GM23338 (cell line): ENCODE measurements at regions not wholly inside any gene's neighbourhood (a gene's known extent, or its start where the extent isn't known, plus 50 kb on each side); places are given as distances from the start of the nearest gene placed in this dataset.

ENCODE experiments used
- ATAC-seq: fragments of 200-7000 bp; cut with Tn5 transposase; 3 replicates; pipeline ENCODE4 v1.9.1; 2020
- DNase-seq: peaks from one replicate; pipeline ENCODE4 v3.0.0-alpha.2; 2015; ENCODE audit warnings: low spot score
- H2AFZ ChIP-seq: fragments of 200-600 bp; sonication (generic); 2 replicates; pipeline ENCODE4 v1.8.0; 2016; ENCODE audit warnings: antibody characterized with exemption, mild to moderate bottlenecking, moderate library complexity
- H3F3A ChIP-seq: fragments of 200-600 bp; sonication (generic); replicated peaks from 2 replicates; pipeline ENCODE4 v1.8.0; 2017; ENCODE audit warnings: antibody characterized with exemption, mixed run types, low read depth
- H3K27ac ChIP-seq: fragments of 200-600 bp; sonication (generic); 2 replicates; pipeline ENCODE4 v1.6.1; 2016; ENCODE audit warnings: low read depth
- H3K27me3 ChIP-seq: fragments of 200-600 bp; sonication (generic); 2 replicates; pipeline ENCODE4 v1.8.0; 2016; ENCODE audit warnings: mild to moderate bottlenecking, mixed run types, moderate library complexity; ENCODE audit not compliant: insufficient read depth
- H3K36me3 ChIP-seq: fragments of 200-600 bp; sonication (generic); 2 replicates; pipeline ENCODE4 v1.8.0; 2016; ENCODE audit warnings: mild to moderate bottlenecking; ENCODE audit not compliant: insufficient read depth
- H3K4me1 ChIP-seq: fragments of 200-600 bp; sonication (generic); 2 replicates; pipeline ENCODE4 v1.8.0; 2016; ENCODE audit warnings: mild to moderate bottlenecking, moderate library complexity; ENCODE audit not compliant: insufficient read depth
- H3K4me2 ChIP-seq: fragments of 200-600 bp; sonication (generic); 2 replicates; pipeline ENCODE4 v1.7.1; 2017; ENCODE audit warnings: mixed run types
- H3K4me3 ChIP-seq: fragments of 200-600 bp; sonication (generic); 2 replicates; pipeline ENCODE4 v1.6.1; 2016; ENCODE audit warnings: mixed run types
- H3K79me2 ChIP-seq: fragments of 200-600 bp; sonication (generic); replicated peaks from 2 replicates; pipeline ENCODE4 v1.8.0; 2017; ENCODE audit warnings: mild to moderate bottlenecking; ENCODE audit not compliant: insufficient read depth
- H3K9me2 ChIP-seq: fragments of 200-600 bp; sonication (generic); 2 replicates; pipeline ENCODE4 v1.8.0; 2017; ENCODE audit not compliant: insufficient read depth
- H4K20me1 ChIP-seq: fragments of 200-600 bp; sonication (generic); replicated peaks from 2 replicates; pipeline ENCODE4 v1.8.0; 2017; ENCODE audit warnings: mild to moderate bottlenecking; ENCODE audit not compliant: insufficient read depth
- H3K27ac Mint-ChIP-seq: 2 replicates; pipeline ENCODE4 v1.8.0; 2020; ENCODE audit warnings: inconsistent platforms, mild to moderate bottlenecking, moderate library complexity, mixed read lengths
- H3K27me3 Mint-ChIP-seq: 3 replicates; pipeline ENCODE4 v1.8.0; 2022; ENCODE audit warnings: low read depth, mild to moderate bottlenecking, moderate library complexity, mixed read lengths, inconsistent platforms; ENCODE audit not compliant: insufficient read depth, poor library complexity
- H3K36me3 Mint-ChIP-seq: 3 replicates; pipeline ENCODE4 v1.8.0; 2021; ENCODE audit warnings: low read depth, mild to moderate bottlenecking, inconsistent platforms, moderate library complexity, mixed read lengths
- H3K4me1 Mint-ChIP-seq: 3 replicates; pipeline ENCODE4 v1.8.0; 2020; ENCODE audit warnings: mild to moderate bottlenecking, inconsistent platforms, mixed read lengths
- H3K4me3 Mint-ChIP-seq: 3 replicates; pipeline ENCODE4 v1.8.0; 2021; ENCODE audit warnings: moderate library complexity, mild to moderate bottlenecking, inconsistent platforms, mixed read lengths
- H3K9me3 Mint-ChIP-seq: 3 replicates; pipeline ENCODE4 v1.8.0; 2020; ENCODE audit warnings: moderate library complexity, mild to moderate bottlenecking, inconsistent platforms, mixed read lengths
- CREB1 ChIP-seq: fragments of 250-450 bp; sonication (Bioruptor Pico); IDR thresholded peaks from 2 replicates; pipeline ENCODE4 v1.5.0; 2020; ENCODE audit warnings: low read depth, mild to moderate bottlenecking, moderate library complexity
- ETS1 ChIP-seq: IDR thresholded peaks from 2 replicates; pipeline ENCODE4 v1.6.1; 2016; ENCODE audit warnings: antibody characterized with exemption
- EZH2 ChIP-seq: fragments of 200-600 bp; sonication (generic); IDR thresholded peaks from one replicate; pipeline ENCODE4 v1.8.0; 2017; ENCODE audit warnings: antibody characterized with exemption, mild to moderate bottlenecking, low read depth; ENCODE audit not compliant: unreplicated experiment
- EZH2phosphoT487 ChIP-seq: fragments of 200-600 bp; sonication (generic); IDR thresholded peaks from one replicate; pipeline ENCODE4 v1.8.1; 2018; ENCODE audit warnings: antibody characterized with exemption; ENCODE audit not compliant: unreplicated experiment
- JUNB ChIP-seq: IDR thresholded peaks from one replicate; pipeline ENCODE4 v1.6.1; 2016; ENCODE audit warnings: antibody characterized with exemption; ENCODE audit not compliant: unreplicated experiment
- NANOG ChIP-seq: IDR thresholded peaks from 2 replicates; pipeline ENCODE4 v1.6.1; 2016; ENCODE audit warnings: antibody characterized with exemption, borderline replicate concordance
- POLR2AphosphoS5 ChIP-seq: IDR thresholded peaks from 2 replicates; pipeline ENCODE4 v1.6.1; 2016; ENCODE audit warnings: antibody characterized with exemption, low read depth
- STAT1 ChIP-seq: IDR thresholded peaks from one replicate; pipeline ENCODE4 v1.6.1; 2016; ENCODE audit warnings: antibody characterized with exemption; ENCODE audit not compliant: unreplicated experiment
- ZNF114 ChIP-seq: fragments of 250-450 bp; sonication (Bioruptor Pico); IDR thresholded peaks from 2 replicates; pipeline ENCODE4 v1.5.0; 2020; ENCODE audit warnings: mild to moderate bottlenecking, moderate library complexity
- ZNF462 ChIP-seq: fragments of 250-450 bp; sonication (Bioruptor Pico); IDR thresholded peaks from 2 replicates; pipeline ENCODE4 v1.5.0; 2020; ENCODE audit warnings: mild to moderate bottlenecking, moderate library complexity
- TF ChIP-seq, protein P1 (sequence below), 2 experiments: fragments of 200-600 bp in 1 of 2; sonication (generic) in 1 of 2; conservative IDR thresholded peaks; 2 replicates each; pipeline versions ENCODE4 v1.5.1 to v1.6.1; 2016 to 2017; ENCODE audit warnings: antibody characterized with exemption in 2 of 2, low read depth in 2 of 2, mild to moderate bottlenecking in 2 of 2, moderate library complexity in 1 of 2

DNA sequence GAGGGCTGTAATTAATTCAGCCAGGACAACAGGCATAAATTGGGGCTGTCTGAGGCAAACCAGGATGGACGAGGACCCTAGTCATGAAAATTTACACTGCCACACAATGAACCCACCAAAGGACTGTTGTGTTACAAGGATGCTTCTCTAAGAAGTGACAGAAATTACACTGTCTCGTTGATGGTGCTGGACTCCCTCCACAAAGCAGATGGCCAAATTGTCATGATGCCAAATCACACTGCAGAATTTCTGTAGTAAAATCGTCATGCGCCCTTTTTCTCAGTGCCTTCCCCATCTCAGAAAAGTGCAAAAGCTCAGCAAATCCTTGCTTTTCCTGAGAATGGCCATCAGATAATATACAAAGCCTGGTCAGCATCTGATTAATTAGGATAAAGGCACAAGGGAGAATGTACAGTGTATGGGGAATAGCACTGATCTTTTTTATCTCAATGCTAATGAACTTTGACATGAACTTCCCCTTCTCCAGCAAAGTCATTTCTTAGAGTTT, 545.8 kb downstream of the CSNK1G3 start:
- Mint-ChIP-seq H3K27ac (no peak overlapping the region), H3K4me1 (no peaks in the 10 kb centered on the region), H3K27me3 (no peaks in the 10 kb centered on the region), H3K36me3 (no peaks in the 10 kb centered on the region), H3K9me3 (peaks cover 1% of the 10 kb centered on the region; the same call in 1 of the 3 replicates), H3K4me3 (no peak overlapping the region)
- Histone ChIP-seq H3K4me3 (no peak overlapping the region), H3K4me2 (no peak overlapping the region), H3K27me3 (no peaks in the 10 kb centered on the region), H3K9me2 (no peaks in the 10 kb centered on the region), H2AFZ (no peak overlapping the region), H3K27ac (no peak overlapping the region), H4K20me1 (no peaks in the 10 kb centered on the region), H3K36me3 (no peaks in the 10 kb centered on the region), H3K4me1 (no peaks in the 10 kb centered on the region), H3F3A (no peaks in the 10 kb centered on the region), H3K79me2 (no peaks in the 10 kb centered on the region)
- DNase-seq (no peak), ATAC-seq (no peak)
- TF ChIP-seq JUNB: no peak
- no peak for TF ChIP-seq EZH2phosphoT487
- TF ChIP-seq, protein P1, sequence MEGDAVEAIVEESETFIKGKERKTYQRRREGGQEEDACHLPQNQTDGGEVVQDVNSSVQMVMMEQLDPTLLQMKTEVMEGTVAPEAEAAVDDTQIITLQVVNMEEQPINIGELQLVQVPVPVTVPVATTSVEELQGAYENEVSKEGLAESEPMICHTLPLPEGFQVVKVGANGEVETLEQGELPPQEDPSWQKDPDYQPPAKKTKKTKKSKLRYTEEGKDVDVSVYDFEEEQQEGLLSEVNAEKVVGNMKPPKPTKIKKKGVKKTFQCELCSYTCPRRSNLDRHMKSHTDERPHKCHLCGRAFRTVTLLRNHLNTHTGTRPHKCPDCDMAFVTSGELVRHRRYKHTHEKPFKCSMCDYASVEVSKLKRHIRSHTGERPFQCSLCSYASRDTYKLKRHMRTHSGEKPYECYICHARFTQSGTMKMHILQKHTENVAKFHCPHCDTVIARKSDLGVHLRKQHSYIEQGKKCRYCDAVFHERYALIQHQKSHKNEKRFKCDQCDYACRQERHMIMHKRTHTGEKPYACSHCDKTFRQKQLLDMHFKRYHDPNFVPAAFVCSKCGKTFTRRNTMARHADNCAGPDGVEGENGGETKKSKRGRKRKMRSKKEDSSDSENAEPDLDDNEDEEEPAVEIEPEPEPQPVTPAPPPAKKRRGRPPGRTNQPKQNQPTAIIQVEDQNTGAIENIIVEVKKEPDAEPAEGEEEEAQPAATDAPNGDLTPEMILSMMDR (conservative IDR thresholded peaks at IDR 0.05; ENCODE audit: low read depth in 2 of 2): no peak
- no peak for TF ChIP-seq EZH2
- no peak for TF ChIP-seq NANOG
- TF ChIP-seq ZNF114 (CRISPR knock-in tag): no peak
- TF ChIP-seq ETS1: no peak

GRCh38 chr5:124056991-124057723, 545.2 kb downstream of the CSNK1G3 start:
- Mint-ChIP-seq H3K27me3 (no peaks in the 10 kb centered on the region), H3K4me3 (no peak overlapping the region), H3K36me3 (no peaks in the 10 kb centered on the region), H3K9me3 (no peaks in the 10 kb centered on the region), H3K27ac (no peak overlapping the region), H3K4me1 (no peaks in the 10 kb centered on the region)
- no peak for ATAC-seq
- no peaks in the 10 kb centered on the region for H3F3A ChIP-seq
- H3K4me3 ChIP-seq: no peak overlapping the region
- H3K27me3 ChIP-seq: no peaks in the 10 kb centered on the region
- no peak overlapping the region for H2AFZ ChIP-seq
- no peak for DNase-seq
- no peak overlapping the region for H3K27ac ChIP-seq
- no peaks in the 10 kb centered on the region for H3K36me3 ChIP-seq
- H3K9me2 ChIP-seq: no peaks in the 10 kb centered on the region
- no peaks in the 10 kb centered on the region for H3K4me1 ChIP-seq
- H3K79me2 ChIP-seq: no peaks in the 10 kb centered on the region
- no peaks in the 10 kb centered on the region for H4K20me1 ChIP-seq
- no peak overlapping the region for H3K4me2 ChIP-seq
- TF ChIP-seq ETS1 (no peak), STAT1 (no peak), POLR2AphosphoS5 (no peak), CREB1 (CRISPR knock-in tag) (no peak), JUNB (no peak), ZNF462 (CRISPR knock-in tag) (no peak)
